Stimulated activated CD4-positive, alpha-beta T cell treated with anti-CD3 and anti-CD28 coated beads, Interleukin-1b, Interleukin-23, amount 100 ng/mL, for 1 hour (primary cell): ENCODE measurements at regions not wholly inside any gene's neighbourhood (a gene's known extent, or its start where the extent isn't known, plus 50 kb on each side); places are given as distances from the start of the nearest gene placed in this dataset.

Experiments
- DNase-seq, 2 donors: peaks; one replicate each; pipeline ENCODE4 v3.0.0-alpha.2; 2020; ENCODE audit warnings: low read depth in 2 of 2

DNA sequence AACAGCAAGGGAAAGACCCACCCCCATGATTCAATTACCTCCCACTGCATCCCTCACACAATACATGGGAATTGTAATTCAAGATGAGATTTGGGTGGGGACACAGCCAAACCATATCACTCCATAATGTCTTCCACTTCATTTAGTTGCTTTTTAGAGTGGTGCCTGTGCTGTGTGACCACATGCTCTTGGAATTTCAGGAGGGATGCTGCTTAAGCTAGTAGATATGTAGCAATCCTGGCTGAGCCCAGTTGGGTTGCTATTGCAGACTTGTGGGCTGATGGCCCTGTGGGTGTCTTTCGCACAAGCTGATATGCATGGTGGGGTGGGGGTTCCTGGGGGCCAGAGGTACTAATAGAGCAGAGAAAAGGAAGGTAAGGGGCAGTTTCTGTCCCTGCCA is 160.4 kb upstream of the SYT6 start:
- no peak for DNase-seq

DNA sequence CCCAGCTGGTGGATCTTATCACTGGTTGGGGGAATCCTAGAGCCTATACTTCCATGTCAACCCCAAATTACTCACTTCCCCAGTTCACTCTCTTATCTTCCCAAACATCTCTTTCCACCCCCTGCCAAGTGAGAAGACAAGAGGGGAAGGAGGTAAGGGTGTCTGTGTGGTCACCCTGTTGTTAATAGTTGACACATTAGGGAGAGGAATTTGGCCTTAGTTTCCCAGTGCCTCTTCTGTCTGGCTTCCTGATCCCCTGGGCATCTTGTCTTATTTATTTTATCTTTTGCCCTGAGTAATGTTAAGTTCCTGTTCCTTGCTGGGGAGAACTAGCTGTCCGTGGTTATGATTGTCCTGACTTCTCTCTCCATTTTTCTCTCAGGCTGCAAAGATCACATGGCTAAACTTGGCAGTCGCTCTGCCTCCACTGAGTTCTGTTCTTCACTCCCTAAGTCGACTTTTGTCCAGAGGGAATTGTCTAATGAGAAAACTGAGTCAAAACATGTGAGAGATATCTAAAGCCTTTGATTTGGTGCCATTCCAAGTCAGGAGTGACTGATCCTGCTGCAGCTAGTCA is 157.1 kb upstream of the SYT6 start:
- DNase-seq, result no peak

DNA sequence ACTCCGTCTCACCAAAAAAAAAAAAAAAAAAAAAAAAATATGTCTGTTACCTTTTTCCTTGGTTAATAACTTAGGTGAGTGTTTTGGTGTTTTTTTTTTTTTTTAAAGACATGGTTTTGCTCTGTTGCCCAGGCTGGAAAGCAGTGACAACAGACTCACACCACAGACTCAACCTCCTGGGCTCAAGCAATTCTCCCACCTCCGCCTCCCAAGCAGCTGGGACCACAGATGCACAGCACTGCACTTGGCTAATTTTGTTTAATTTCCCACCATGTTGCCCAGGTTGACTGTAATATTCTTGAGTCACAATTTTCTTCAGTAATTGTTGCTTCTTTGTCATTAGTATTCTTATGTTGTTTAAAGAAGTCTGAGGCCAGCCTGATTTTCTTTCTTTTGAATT is 149.2 kb upstream of the SYT6 start:
- DNase-seq, result no peak

DNA sequence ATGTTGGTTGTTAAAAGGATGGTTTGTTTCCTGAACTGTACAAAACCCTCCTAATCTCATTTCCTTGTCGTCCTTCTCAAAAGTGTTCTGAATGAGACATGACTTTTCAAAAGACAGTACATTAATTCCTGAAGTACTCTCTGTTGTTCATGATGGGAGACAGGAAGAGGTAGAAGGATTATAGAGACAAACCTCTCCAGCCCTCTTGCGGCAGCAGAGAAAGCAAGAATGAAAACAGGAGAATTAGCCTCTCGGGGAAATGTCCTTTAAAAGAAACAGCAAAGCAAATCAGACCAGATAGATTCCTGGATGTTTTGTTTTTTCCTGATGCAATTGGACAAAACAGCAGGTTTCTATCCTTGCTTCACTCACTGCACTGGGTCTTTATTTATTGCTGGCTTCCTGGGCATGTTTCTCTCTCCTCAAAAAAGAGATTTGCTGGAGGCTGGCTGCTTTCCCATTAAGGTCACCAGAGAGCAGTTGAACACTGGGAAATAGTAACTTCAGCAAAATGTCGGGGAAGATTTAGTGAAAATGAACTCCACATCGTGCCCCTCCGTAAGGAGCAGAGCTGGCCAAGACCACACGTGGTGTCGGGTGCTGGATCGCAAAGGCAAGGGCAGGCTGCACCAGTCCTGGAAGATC is 145.8 kb upstream of the SYT6 start:
- no peak for DNase-seq

DNA sequence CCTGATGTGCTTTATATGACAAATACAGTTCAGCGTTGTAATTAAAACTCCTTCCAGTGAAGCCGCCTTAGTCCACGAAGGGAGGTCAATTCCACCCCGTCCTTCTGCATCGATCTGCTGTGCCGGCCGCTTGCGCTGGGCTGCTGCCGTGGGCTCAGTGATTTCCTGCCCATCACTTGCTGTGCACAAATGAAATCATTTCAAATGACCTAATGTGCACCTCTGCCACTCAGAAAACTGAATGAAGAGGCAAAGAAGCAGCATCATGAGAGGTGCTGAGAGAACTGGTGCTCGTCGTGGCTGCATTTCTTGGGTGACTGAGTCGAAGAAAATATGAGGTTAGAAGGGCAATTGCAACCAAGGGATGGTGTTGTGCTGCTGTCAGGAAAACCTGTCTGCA is 144.3 kb upstream of the SYT6 start:
- DNase-seq, result no peak

DNA sequence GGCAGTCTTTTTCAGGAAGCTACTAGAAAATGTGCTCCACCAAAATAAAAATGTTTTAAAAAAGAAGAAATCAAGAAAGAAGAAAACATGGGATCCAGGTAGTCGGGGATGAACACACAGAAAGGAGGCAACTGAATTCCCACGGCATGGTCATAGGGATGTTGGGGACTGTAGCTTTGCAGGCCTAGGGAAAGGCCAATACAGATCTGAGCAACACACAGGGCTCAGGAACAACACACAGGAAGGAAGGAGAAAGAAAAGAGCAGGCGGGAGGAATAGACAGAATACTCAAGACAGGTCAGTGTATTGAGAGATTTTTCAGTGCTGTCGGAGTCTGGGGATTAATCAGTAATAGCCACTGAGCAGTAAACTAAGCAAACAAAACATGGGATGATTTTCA is 142.7 kb upstream of the SYT6 start:
- no peak for DNase-seq

DNA sequence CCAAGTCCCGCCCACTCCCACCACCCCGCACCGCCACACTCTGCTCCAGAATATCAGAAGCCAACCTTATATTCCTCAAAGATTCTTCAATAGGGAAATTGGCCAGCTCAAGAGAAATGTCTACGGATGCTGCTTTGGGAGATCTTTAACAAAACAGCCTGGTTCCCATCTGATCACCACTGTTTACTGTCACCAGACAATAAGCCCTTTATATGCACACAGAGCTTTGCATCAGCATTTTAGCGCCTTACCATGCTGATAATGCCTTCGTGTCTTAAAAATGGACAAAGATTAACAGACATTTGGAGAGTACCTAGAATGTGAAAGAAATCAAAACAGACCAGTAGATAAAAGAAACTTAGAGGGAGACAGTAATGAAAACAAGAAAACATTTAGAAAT is 141.7 kb upstream of the SYT6 start:
- no peak for DNase-seq

DNA sequence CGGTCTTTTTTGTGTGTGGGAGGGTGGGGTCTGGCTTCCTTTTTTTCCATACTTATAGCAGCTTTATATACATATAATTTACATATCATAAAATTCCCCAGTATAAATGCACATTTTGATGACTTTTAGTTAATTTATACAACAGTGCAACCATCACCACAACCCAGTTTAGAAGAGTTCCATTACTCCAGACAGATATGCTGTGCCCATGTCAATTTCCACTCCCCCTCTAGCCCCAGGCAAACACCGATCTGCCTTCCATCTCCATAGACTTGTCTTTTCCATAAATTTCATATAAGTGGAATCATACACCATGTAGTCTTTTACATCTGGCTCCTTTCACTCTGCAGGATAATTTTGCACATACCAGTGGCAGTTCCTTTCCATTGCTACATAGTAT is 139.2 kb upstream of the SYT6 start:
- DNase-seq, result no peak

DNA sequence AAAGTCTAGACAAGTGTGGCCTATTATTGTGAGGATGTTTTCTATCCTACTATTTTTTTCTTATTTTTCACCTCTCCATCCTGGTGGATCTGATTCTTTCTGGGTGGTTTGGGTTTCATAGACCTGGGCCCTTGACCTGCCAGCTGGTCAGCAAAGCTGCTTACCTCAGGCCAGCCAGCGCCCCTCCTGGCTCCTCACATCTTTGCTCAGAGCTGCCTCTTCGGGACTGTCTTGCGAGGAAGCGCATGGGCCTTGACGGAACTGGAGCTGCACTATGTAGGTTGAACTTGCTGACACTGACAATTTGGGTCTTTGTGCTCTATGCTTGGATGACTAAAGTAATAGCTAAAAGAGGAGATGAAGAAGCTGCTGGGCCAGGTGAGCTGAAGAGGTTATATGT is 138.5 kb upstream of the SYT6 start:
- DNase-seq, result no peak

DNA sequence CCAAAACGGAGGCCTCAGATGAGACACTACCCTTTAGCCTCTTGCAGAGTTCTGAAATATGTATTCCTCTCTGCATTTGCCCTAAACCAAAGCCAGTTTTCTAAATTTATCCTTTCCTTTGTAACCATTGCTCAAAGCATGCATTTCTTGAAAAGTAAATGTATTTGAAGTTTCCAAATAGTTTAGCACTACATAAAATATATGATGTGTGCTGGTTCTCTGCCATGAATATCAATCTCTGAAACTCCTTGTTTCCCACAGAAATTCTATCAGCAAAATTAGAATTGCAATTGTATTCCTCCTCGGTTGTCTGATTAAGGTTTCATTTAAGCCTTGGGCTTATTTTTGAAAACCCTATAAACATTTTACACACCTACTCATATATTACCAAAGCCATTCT is 137.1 kb upstream of the SYT6 start:
- no peak for DNase-seq

DNA sequence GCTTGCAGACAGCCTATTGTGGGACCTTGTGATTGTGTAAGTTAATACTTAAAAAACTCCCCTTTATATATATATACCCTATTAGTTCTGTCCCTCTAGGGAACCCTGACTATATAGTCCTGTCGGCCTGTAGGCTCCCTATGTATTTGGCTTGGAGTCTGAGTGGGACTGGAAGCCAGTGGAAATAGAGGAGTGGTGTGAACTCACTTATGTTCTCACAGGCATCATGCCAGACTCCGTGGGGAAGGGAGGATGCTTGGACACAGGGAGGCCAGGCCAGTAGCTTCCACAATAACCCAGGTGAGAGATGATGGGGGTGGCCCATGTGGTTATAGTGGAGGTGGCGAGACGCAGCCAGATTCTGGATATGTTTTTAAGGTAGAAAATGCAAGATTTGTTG is 136.7 kb upstream of the SYT6 start:
- no peak for DNase-seq

DNA sequence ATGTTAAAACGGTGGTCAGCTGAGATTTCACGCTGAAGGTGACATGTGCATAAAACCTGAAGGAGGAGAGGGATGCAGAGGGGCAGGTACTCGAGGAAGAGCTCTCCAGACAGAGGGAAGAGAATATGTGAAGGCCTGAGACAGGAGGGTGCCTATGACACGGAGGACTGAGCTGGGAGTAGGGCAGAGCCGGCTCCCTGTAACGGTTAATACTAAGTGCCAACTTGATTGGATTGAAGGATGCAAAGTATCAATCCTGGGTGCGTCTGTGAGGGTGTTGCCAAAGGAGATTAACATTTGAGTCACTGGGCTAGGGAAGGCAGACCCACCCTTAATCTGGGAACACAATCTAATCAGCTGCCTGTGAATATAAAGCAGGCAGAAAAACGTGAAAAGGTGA is 136.2 kb upstream of the SYT6 start:
- no peak for DNase-seq

DNA sequence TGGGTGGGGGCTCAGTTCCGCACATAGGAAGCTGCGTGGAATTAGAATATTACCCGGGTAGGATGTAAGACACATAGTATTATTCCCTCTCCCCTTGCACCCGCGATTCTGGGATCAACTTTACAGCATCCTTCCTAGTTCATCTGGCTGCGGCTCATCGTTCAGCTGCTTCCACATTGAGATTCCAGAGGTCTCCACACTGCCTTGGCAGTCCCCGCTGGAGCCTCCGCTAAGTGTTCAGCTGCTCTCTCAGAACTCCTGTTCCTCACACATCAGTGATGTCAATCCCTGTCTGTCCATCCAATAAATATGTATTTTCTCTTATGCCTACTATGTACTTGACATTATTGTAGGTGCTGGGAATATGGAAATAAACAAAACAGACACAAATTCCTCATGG is 135.6 kb upstream of the SYT6 start:
- no peak for DNase-seq

DNA sequence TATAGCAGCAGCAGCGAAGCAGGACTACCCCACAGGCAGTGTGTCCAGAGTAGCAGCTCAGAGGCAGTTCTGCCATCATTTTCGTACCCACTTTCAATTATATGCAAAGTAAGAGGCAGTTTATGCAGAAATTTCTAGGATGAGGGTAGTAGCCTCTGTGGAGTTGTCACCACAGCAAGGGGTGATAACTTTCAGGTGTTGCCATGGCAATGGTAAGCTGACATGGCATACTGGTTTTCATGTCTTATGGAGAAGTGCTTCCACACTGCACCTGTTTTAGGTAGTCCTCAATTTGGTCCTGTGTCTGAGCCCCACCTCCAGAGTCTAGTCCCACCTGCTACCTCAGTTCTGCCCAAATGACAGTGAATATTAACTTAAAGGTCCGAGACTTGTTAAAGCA is 133.3 kb upstream of the SYT6 start:
- no peak for DNase-seq

DNA sequence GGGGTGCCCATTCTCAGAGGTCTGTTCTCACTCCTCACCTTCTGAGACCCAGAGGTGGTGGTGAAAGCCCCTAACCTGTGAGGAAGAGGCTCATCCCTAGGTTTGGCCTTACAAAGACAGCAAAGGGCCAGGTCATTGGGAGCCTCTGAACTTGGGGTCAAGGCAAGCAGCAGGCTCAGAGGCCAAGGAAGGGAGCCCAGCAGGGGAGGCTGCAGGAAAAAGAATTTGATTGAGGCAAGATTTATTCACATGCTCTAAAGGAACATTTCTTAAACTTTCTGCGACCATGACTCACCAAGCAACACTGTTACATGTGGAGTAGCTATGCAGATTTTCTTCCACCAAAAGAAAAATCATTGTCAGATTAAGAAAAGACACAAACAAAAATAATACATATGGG is 132.5 kb upstream of the SYT6 start:
- DNase-seq, result no peak

DNA sequence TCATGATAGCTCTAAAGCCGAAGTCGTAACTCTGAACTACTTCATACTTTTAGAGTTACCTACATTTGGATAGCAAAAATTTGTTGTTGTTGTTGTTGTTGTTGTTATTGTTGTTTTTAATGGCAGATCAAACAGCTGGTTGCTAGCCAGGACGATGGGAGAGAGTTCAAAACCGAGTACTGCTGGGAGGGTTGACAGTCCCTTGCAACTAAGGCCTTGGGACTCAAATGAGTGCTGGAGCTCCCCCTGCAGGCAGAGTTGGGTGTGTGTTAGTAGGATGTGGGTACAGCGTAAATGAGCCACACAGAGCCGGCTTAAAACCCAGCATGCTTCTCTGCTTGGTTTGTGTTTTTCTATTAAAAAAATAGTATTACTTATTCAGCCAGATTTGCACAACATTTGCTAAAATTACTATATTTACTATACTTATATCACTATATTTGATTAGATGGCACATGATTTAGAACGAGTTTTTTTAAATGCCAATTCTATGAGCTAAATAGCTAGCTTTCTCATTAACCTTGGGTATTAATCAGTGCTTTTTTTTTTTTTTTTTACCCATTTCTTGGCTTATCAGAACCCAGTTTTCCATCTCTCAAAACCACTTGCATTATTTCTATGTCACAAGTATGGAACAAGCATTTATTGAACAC is 129.2 kb upstream of the SYT6 start:
- peak; percentile 67 for DNase-seq

DNA sequence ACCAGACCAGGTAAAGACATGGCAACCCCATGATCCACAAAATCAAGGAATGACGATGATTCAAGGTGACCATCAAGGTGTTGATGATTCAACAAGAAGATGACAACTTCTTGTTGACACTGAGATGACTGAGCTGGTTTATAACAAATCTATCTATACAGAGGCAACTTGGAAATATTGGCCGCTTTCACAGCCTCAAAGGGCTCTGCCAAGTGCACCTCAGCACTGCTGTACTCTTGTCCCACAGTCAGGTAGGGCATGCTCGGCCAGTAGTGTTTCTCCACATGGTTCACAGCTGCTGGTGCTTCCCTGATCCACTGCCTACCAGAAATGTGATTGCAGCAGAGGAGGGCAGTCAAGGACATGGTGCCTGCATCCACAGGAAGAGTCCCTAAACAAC is 125.2 kb upstream of the SYT6 start:
- no peak for DNase-seq

DNA sequence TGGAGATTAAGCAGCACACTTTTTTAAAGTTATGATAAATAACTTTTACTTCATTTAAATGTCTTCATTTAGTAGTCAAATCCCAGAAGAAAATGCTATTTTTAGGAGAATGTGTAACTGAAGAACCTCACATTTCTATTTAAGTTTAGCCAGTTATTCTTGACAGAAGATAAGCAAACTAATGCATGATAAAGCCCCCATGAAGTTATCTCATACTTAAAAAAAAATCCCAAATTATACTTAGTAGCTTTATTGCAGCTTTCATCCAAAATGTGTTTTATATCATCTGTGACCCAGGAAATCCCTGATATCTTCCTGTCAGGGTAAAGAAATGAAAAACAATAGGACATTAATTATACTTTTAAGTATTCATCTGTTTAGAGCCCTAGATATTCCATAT is 124.8 kb upstream of the SYT6 start:
- no peak for DNase-seq

DNA sequence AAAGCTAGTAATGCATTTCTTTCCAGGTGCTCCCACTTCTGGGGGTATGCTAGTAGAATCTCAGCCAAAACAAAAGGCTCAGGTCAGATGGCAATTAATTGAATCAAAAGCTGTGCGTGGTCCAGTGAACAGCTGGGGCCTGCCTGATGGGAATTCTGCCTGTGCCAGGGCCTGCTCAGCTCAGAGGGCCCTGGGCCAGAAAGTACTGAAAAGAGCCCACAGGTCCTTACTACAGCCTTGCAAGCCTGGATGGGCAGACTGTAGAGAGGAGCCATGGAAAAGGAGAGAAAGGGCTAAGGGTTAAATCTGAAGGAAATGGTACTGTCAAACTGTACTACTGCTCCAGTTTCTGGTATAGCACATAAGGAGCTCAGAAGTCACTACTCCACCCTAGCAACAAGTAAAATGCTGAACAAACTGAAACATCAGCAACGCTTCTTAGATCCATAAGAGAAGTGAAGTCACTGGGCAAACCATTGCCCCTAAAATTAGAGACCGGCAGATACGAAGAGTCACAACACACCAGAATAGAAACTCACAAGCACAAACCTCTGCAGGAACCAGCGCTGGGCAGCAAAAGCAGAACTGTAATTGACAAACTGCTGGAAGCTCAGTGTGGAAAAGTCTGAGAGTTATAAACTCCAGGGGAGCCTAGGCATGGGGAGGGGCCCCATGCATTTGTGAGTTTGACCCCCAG is 121.1 kb upstream of the SYT6 start:
- DNase-seq, result no peak

DNA sequence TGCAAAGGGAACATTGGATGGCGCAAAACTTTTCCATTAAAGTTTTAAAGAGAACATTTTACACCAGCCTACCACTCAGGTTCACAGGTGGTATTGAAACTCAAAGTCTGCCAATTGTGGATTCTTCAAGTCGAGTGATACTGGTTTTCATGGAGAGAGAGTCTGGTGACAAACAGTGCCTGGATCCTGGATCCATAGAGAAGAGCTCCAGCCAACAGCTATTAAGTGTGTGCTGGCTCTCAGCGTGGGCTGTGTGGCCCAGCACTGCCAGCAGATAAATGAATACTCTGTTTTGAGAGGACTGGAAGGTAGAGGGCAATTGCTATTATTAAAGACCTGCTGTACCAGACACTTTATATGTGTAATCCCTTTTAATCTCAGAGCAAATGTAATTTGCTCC is 118.9 kb upstream of the SYT6 start:
- no peak for DNase-seq

DNA sequence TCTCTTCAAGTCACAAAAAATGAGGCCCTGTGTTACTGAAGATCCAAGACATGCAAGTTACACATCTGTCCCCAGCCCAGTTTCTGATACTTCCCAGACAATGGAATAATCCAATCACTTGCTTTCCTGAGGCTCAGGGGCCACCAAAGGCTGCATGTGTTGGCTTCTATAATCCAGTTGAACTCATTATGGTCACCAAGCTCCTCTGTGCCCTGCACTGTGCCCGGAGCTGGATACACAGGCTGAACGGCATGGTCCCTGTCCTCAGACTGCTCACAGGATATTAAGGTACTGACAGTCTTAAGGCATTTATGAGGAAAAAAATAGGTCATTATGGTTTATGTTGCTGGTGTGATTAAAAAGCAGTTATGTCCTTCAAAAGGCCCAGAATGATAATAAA is 117.0 kb upstream of the SYT6 start:
- no peak for DNase-seq

DNA sequence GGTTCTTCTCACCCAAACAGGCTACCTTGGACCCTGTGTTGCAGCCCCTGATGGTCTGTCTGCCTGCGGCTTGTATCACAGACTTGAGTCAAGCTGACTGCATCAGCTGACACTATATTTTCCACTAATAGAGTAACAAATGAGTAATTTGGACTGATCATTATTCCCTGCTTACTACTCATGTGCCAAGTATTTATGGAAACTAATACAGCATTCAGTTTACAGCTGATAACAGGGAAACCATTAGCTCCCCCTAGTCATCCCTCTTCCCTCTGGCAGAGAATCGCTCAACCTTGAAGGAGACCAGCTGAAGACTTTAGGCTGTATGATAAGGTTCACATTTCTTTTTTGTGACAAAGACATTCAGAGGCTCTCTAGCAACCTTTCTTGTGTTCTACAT is 116.6 kb upstream of the SYT6 start:
- DNase-seq, result no peak

DNA sequence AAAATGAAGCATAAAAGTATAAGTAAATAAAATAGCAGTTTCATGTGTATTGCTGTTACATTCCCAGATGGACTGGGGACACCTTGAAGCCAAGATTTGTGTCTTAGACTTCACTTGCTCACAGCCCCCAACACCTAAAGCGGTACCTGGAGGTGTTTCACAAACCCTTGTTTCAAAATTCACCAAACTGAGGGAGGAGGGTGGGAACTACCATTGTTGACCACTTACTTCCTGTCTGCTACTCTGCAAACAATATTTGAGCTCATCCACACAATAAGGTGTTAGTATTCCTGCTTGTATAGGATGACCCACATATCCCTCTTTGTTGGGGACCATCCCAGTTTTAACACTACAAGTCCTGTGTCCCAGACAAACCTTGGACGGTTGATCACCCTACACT is 115.9 kb upstream of the SYT6 start:
- DNase-seq, result no peak
